HepG2 (cell line): ENCODE measurements at regions not wholly inside any gene's neighbourhood (a gene's known extent, or its start where the extent isn't known, plus 50 kb on each side); places are given as distances from the start of the nearest gene placed in this dataset.

Experiments used
- CREB1 ChIP-seq, 2 experiments: fragments of 450-650 bp in 1 of 2; IDR thresholded peaks; 2 replicates each; pipeline ENCODE4 v1.6.1; 2016 to 2017; ENCODE audit warnings: control low read depth in 1 of 2, mild to moderate bottlenecking in 1 of 2, missing compliant biosample characterization in 1 of 2, missing genetic modification characterization in 1 of 2
- FOXC1 ChIP-seq: sonication (generic); formaldehyde crosslinking; IDR thresholded peaks from 2 replicates; pipeline ENCODE4 v1.8.0; 2022; ENCODE audit warnings: mild to moderate bottlenecking, missing genetic modification reagents, borderline replicate concordance
- FOXK2 ChIP-seq: fragments of 450-650 bp; IDR thresholded peaks from 2 replicates; pipeline ENCODE4 v1.6.1; 2016
- JUNB ChIP-seq: sonication (generic); formaldehyde crosslinking; IDR thresholded peaks from 2 replicates; pipeline ENCODE4 v1.8.0; 2022; ENCODE audit warnings: missing genetic modification reagents, mild to moderate bottlenecking, borderline replicate concordance
- KAT7 ChIP-seq: IDR thresholded peaks from 2 replicates; pipeline ENCODE4 v1.6.1; 2018; ENCODE audit warnings: borderline replicate concordance, missing compliant biosample characterization
- KLF13 ChIP-seq: sonication (generic); formaldehyde crosslinking; IDR thresholded peaks from 2 replicates; pipeline ENCODE4 v1.4.0; 2020; ENCODE audit warnings: mild to moderate bottlenecking, missing genetic modification reagents
- MED1 ChIP-seq: sonication (generic); formaldehyde crosslinking; IDR thresholded peaks from 2 replicates; pipeline ENCODE4 v1.4.0; 2020; ENCODE audit warnings: missing genetic modification reagents
- MIER3 ChIP-seq: IDR thresholded peaks from 2 replicates; pipeline ENCODE4 v1.6.1; 2016; ENCODE audit warnings: missing compliant biosample characterization, borderline replicate concordance
- NFE2L1 ChIP-seq: sonication (generic); formaldehyde crosslinking; IDR thresholded peaks from 2 replicates; pipeline ENCODE4 v1.4.0; 2020; ENCODE audit warnings: missing genetic modification reagents, mild to moderate bottlenecking, borderline replicate concordance
- NFYC ChIP-seq: IDR thresholded peaks from 2 replicates; pipeline ENCODE4 v1.6.1; 2016; ENCODE audit warnings: missing genetic modification reagents, missing compliant biosample characterization
- REL ChIP-seq: sonication (generic); formaldehyde crosslinking; conservative IDR thresholded peaks from 2 replicates; pipeline ENCODE4 v1.8.0; 2022; ENCODE audit warnings: mild to moderate bottlenecking, missing genetic modification reagents, moderate library complexity
- ZNF83 ChIP-seq: sonication (generic); formaldehyde crosslinking; IDR thresholded peaks from 2 replicates; pipeline ENCODE4 v1.4.0; 2020; ENCODE audit warnings: missing genetic modification reagents, mild to moderate bottlenecking, borderline replicate concordance
- ZSCAN21 ChIP-seq: sonication (generic); formaldehyde crosslinking; IDR thresholded peaks from 2 replicates; pipeline ENCODE4 v1.8.0; 2022; ENCODE audit warnings: mild to moderate bottlenecking, missing genetic modification reagents, moderate library complexity, borderline replicate concordance
- TF ChIP-seq, protein P1 (sequence below): sonication (generic); formaldehyde crosslinking; IDR thresholded peaks from 2 replicates; pipeline ENCODE4 v1.4.0; 2020; ENCODE audit warnings: missing genetic modification reagents
- TF ChIP-seq, protein P2 (sequence below): sonication (generic); formaldehyde crosslinking; IDR thresholded peaks from 2 replicates; pipeline ENCODE4 v1.4.0; 2020; ENCODE audit warnings: missing genetic modification reagents; ENCODE audit errors: not compliant biosample characterization
- TF ChIP-seq, protein P3 (sequence below): sonication (generic); formaldehyde crosslinking; IDR thresholded peaks from 2 replicates; pipeline ENCODE4 v1.4.0; 2020; ENCODE audit warnings: mild to moderate bottlenecking, missing genetic modification reagents
- TF ChIP-seq, protein P4 (sequence below): sonication (generic); formaldehyde crosslinking; IDR thresholded peaks from 2 replicates; pipeline ENCODE4 v1.5.0; 2020; ENCODE audit warnings: missing genetic modification reagents, mild to moderate bottlenecking, borderline replicate concordance
- TF ChIP-seq, protein P5 (sequence below): sonication (generic); formaldehyde crosslinking; IDR thresholded peaks from 2 replicates; pipeline ENCODE4 v1.4.0; 2020; ENCODE audit warnings: missing genetic modification reagents
- TF ChIP-seq, protein P6 (sequence below): IDR thresholded peaks from 2 replicates; pipeline ENCODE4 v1.6.1; 2016; ENCODE audit warnings: missing compliant biosample characterization, missing genetic modification reagents, borderline replicate concordance

DNA sequence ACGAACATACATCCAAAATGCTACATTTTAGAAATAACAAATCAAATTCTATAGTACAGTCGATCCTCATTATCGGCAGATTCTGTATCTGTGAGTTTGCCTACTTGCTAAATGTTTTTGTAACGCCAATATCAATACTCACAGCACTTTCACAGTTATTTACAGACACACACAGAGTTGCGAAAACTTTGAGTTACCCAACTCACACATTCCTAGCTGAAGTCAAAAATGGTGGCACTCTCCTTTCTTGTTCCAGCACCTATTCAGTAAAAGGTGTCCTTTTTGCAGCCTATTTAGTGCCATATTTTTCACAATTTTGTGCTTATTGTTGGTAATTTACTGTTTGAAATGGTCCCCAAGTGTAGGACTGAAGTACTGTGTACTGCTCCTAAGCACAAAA, 161.7 kb downstream of the AKR1D1 start (continued):
- TF ChIP-seq, protein P1, sequence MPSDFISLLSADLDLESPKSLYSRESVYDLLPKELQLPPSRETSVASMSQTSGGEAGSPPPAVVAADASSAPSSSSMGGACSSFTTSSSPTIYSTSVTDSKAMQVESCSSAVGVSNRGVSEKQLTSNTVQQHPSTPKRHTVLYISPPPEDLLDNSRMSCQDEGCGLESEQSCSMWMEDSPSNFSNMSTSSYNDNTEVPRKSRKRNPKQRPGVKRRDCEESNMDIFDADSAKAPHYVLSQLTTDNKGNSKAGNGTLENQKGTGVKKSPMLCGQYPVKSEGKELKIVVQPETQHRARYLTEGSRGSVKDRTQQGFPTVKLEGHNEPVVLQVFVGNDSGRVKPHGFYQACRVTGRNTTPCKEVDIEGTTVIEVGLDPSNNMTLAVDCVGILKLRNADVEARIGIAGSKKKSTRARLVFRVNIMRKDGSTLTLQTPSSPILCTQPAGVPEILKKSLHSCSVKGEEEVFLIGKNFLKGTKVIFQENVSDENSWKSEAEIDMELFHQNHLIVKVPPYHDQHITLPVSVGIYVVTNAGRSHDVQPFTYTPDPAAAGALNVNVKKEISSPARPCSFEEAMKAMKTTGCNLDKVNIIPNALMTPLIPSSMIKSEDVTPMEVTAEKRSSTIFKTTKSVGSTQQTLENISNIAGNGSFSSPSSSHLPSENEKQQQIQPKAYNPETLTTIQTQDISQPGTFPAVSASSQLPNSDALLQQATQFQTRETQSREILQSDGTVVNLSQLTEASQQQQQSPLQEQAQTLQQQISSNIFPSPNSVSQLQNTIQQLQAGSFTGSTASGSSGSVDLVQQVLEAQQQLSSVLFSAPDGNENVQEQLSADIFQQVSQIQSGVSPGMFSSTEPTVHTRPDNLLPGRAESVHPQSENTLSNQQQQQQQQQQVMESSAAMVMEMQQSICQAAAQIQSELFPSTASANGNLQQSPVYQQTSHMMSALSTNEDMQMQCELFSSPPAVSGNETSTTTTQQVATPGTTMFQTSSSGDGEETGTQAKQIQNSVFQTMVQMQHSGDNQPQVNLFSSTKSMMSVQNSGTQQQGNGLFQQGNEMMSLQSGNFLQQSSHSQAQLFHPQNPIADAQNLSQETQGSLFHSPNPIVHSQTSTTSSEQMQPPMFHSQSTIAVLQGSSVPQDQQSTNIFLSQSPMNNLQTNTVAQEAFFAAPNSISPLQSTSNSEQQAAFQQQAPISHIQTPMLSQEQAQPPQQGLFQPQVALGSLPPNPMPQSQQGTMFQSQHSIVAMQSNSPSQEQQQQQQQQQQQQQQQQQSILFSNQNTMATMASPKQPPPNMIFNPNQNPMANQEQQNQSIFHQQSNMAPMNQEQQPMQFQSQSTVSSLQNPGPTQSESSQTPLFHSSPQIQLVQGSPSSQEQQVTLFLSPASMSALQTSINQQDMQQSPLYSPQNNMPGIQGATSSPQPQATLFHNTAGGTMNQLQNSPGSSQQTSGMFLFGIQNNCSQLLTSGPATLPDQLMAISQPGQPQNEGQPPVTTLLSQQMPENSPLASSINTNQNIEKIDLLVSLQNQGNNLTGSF (CRISPR knock-in tag), result no peak
- TF ChIP-seq, protein P2, sequence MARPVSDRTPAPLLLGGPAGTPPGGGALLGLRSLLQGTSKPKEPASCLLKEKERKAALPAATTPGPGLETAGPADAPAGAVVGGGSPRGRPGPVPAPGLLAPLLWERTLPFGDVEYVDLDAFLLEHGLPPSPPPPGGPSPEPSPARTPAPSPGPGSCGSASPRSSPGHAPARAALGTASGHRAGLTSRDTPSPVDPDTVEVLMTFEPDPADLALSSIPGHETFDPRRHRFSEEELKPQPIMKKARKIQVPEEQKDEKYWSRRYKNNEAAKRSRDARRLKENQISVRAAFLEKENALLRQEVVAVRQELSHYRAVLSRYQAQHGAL (CRISPR knock-in tag), result no peak
- TF ChIP-seq, protein P3, sequence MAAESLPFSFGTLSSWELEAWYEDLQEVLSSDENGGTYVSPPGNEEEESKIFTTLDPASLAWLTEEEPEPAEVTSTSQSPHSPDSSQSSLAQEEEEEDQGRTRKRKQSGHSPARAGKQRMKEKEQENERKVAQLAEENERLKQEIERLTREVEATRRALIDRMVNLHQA (CRISPR knock-in tag), result no peak
- TF ChIP-seq, protein P4, sequence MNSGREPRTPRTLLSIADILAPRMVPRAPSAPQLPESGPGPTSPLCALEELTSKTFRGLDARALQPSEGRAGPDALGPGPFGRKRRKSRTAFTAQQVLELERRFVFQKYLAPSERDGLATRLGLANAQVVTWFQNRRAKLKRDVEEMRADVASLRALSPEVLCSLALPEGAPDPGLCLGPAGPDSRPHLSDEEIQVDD (CRISPR knock-in tag), result no peak
- TF ChIP-seq NFYC (no peak), ZNF83 (CRISPR knock-in tag) (no peak), JUNB (CRISPR knock-in tag) (0 out of 2 replicates have a peak, but pooled peaks have one; percentile 20), KAT7 (CRISPR knock-in tag) (no peak), ZSCAN21 (CRISPR knock-in tag) (no peak), NFE2L1 (no peak), FOXC1 (CRISPR knock-in tag) (no peak), REL (no peak), MED1 (CRISPR knock-in tag) (peak; percentile 79), KLF13 (CRISPR knock-in tag) (no peak), FOXK2 (no peak), MIER3 (no peak; the same call in 1 of the 2 replicates), CREB1 (IDR thresholded peaks at IDR 0.05) (no peak), CREB1 (CRISPR knock-in tag; IDR thresholded peaks at IDR 0.05) (peak; percentile 17; the same call in 1 of the 2 replicates)
- TF ChIP-seq, protein P5, sequence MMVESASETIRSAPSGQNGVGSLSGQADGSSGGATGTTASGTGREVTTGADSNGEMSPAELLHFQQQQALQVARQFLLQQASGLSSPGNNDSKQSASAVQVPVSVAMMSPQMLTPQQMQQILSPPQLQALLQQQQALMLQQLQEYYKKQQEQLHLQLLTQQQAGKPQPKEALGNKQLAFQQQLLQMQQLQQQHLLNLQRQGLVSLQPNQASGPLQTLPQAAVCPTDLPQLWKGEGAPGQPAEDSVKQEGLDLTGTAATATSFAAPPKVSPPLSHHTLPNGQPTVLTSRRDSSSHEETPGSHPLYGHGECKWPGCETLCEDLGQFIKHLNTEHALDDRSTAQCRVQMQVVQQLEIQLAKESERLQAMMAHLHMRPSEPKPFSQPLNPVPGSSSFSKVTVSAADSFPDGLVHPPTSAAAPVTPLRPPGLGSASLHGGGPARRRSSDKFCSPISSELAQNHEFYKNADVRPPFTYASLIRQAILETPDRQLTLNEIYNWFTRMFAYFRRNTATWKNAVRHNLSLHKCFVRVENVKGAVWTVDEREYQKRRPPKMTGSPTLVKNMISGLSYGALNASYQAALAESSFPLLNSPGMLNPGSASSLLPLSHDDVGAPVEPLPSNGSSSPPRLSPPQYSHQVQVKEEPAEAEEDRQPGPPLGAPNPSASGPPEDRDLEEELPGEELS (CRISPR knock-in tag), result peak; percentile 71
- TF ChIP-seq, protein P6, sequence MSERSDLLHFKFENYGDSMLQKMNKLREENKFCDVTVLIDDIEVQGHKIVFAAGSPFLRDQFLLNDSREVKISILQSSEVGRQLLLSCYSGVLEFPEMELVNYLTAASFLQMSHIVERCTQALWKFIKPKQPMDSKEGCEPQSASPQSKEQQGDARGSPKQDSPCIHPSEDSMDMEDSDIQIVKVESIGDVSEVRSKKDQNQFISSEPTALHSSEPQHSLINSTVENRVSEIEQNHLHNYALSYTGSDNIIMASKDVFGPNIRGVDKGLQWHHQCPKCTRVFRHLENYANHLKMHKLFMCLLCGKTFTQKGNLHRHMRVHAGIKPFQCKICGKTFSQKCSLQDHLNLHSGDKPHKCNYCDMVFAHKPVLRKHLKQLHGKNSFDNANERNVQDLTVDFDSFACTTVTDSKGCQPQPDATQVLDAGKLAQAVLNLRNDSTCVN, result no peak
